Progenitor cell of endocrine pancreas (in vitro differentiated cells): ENCODE measurements at regions not wholly inside any gene's neighbourhood (a gene's known extent, or its start where the extent isn't known, plus 50 kb on each side); places are given as distances from the start of the nearest gene placed in this dataset.

Experiments
- DNase-seq: peaks from one replicate; pipeline ENCODE4 v3.0.0; 2021; ENCODE audit warnings: low spot score; ENCODE audit not compliant: unreplicated experiment
- H3K27ac Mint-ChIP-seq: 2 replicates; pipeline ENCODE4 v1.8.0; 2021; ENCODE audit warnings: mild to moderate bottlenecking, moderate library complexity, mixed read lengths
- H3K27me3 Mint-ChIP-seq: 2 replicates; pipeline ENCODE4 v1.8.0; 2021; ENCODE audit warnings: mixed read lengths
- H3K36me3 Mint-ChIP-seq: 2 replicates; pipeline ENCODE4 v1.8.0; 2022; ENCODE audit warnings: mixed read lengths; ENCODE audit not compliant: insufficient read depth
- H3K4me1 Mint-ChIP-seq: 2 replicates; pipeline ENCODE4 v1.8.0; 2021; ENCODE audit warnings: low read depth, mixed read lengths
- H3K4me3 Mint-ChIP-seq: 2 replicates; pipeline ENCODE4 v1.8.0; 2021; ENCODE audit warnings: low read depth, mild to moderate bottlenecking, moderate library complexity, mixed read lengths
- H3K9me3 Mint-ChIP-seq: 2 replicates; pipeline ENCODE4 v1.8.0; 2021; ENCODE audit warnings: low read depth, mixed read lengths
- CTCF ChIP-seq: fragments of 200-600 bp; sonication (generic); IDR thresholded peaks from one replicate; pipeline ENCODE4 v1.5.0; 2021; ENCODE audit warnings: antibody characterized with exemption, mild to moderate bottlenecking; ENCODE audit not compliant: unreplicated experiment

- no peak for DNase-seq
- Mint-ChIP-seq H3K9me3 (no peaks in the 10 kb centered on the region), H3K36me3 (peaks cover 2% of the 10 kb centered on the region), H3K4me1 (peaks cover 15% of the 10 kb centered on the region), H3K27me3 (peaks cover 4% of the 10 kb centered on the region), H3K4me3 (no peak overlapping the region), H3K27ac (no peak overlapping the region)
- peak; percentile 15 for TF ChIP-seq CTCF
Measured at GRCh38 chr10:120995768-120996167, 144.6 kb downstream of the WDR11 start.

GRCh38 chr10:120996456-120997034, 145.4 kb downstream of the WDR11 start:
- Mint-ChIP-seq H3K4me1 (peaks cover 15% of the 10 kb centered on the region), H3K36me3 (peaks cover under 1% of the 10 kb centered on the region), H3K9me3 (no peaks in the 10 kb centered on the region), H3K27ac (peak overlapping the region; percentile 47), H3K4me3 (no peak overlapping the region), H3K27me3 (peaks cover 7% of the 10 kb centered on the region)
- DNase-seq = no peak
- TF ChIP-seq CTCF = no peak

- peaks cover 7% of the 10 kb centered on the region for H3K27me3 Mint-ChIP-seq
- H3K4me1 Mint-ChIP-seq = peaks cover 16% of the 10 kb centered on the region
- peak overlapping the region; percentile 47 for H3K27ac Mint-ChIP-seq
- no peak for DNase-seq
- no peak for TF ChIP-seq CTCF
- no peaks in the 10 kb centered on the region for H3K9me3 Mint-ChIP-seq
- no peak overlapping the region for H3K4me3 Mint-ChIP-seq
- H3K36me3 Mint-ChIP-seq = no peaks in the 10 kb centered on the region
Measured at GRCh38 chr10:120997313-120997712, 146.2 kb downstream of the WDR11 start.

GRCh38 chr10:120997756-120998155, 146.6 kb downstream of the WDR11 start:
- no peaks in the 10 kb centered on the region for H3K36me3 Mint-ChIP-seq
- peaks cover 7% of the 10 kb centered on the region for H3K27me3 Mint-ChIP-seq
- H3K4me3 Mint-ChIP-seq = no peak overlapping the region
- H3K9me3 Mint-ChIP-seq = no peaks in the 10 kb centered on the region
- peaks cover 19% of the 10 kb centered on the region for H3K4me1 Mint-ChIP-seq
- no peak overlapping the region for H3K27ac Mint-ChIP-seq
- no peak for DNase-seq
- no peak for TF ChIP-seq CTCF

- no peaks in the 10 kb centered on the region for H3K36me3 Mint-ChIP-seq
- H3K27me3 Mint-ChIP-seq = peaks cover 7% of the 10 kb centered on the region
- H3K27ac Mint-ChIP-seq = no peak overlapping the region
- H3K4me3 Mint-ChIP-seq = no peak overlapping the region
- DNase-seq = no peak
- H3K4me1 Mint-ChIP-seq = peaks cover 23% of the 10 kb centered on the region
- no peak for TF ChIP-seq CTCF
- H3K9me3 Mint-ChIP-seq = peaks cover 5% of the 10 kb centered on the region
Measured at GRCh38 chr10:120998251-120998650, 147.1 kb downstream of the WDR11 start.
